Loucy (cell line): ENCODE measurements at regions not wholly inside any gene's neighbourhood (a gene's known extent, or its start where the extent isn't known, plus 50 kb on each side); places are given as distances from the start of the nearest gene placed in this dataset.
"Not testable (repeated sequence)": the region's sequence is repeated elsewhere in the genome, so short reads cannot be mapped to it uniquely, and the experiment has no call there.

Experiments
- H2AFZ ChIP-seq: fragments of 200-600 bp; sonication (generic); 2 replicates; pipeline ENCODE4 v1.6.0; 2016; ENCODE audit warnings: antibody characterized with exemption, mild to moderate bottlenecking, low read length, moderate library complexity
- H3F3A ChIP-seq: fragments of 200-600 bp; 2 replicates; pipeline ENCODE4 v1.6.0; 2016; ENCODE audit warnings: antibody characterized with exemption, low read depth, mild to moderate bottlenecking
- H3K27me3 ChIP-seq: fragments of 200-600 bp; sonication (generic); 2 replicates; pipeline ENCODE4 v1.6.1; 2014; ENCODE audit warnings: low read length, mild to moderate bottlenecking; ENCODE audit not compliant: insufficient read depth, poor library complexity, severe bottlenecking
- H3K36me3 ChIP-seq: fragments of 200-600 bp; sonication (generic); 2 replicates; pipeline ENCODE4 v1.6.1; 2016; ENCODE audit warnings: low read length; ENCODE audit not compliant: insufficient read depth
- H3K4me1 ChIP-seq: fragments of 200-600 bp; sonication (generic); 2 replicates; pipeline ENCODE4 v1.5.1; 2014; ENCODE audit warnings: low read length, mild to moderate bottlenecking; ENCODE audit not compliant: insufficient read depth, poor library complexity, severe bottlenecking
- H3K4me2 ChIP-seq: fragments of 200-600 bp; sonication (generic); 2 replicates; pipeline ENCODE4 v1.6.0; 2014; ENCODE audit warnings: antibody characterized with exemption, low read length, low read depth, mild to moderate bottlenecking; ENCODE audit not compliant: poor library complexity, severe bottlenecking
- H3K4me3 ChIP-seq: fragments of 200-600 bp; sonication (generic); 2 replicates; pipeline ENCODE4 v1.5.1; 2014; ENCODE audit warnings: low read length, mild to moderate bottlenecking, mixed read lengths; ENCODE audit not compliant: poor library complexity, severe bottlenecking
- H3K79me2 ChIP-seq: fragments of 200-600 bp; sonication (generic); 2 replicates; pipeline ENCODE4 v1.6.1; 2014; ENCODE audit warnings: low read length; ENCODE audit not compliant: insufficient read depth
- H3K9ac ChIP-seq: fragments of 200-600 bp; sonication (generic); 2 replicates; pipeline ENCODE4 v1.6.0; 2014; ENCODE audit warnings: mild to moderate bottlenecking, low read depth, low read length, moderate library complexity; ENCODE audit not compliant: poor library complexity, severe bottlenecking
- H3K9me2 ChIP-seq: fragments of 200-600 bp; sonication (generic); replicated peaks from 2 replicates; pipeline ENCODE4 v1.6.1; 2016; ENCODE audit warnings: low read depth, low read length, mixed read lengths
- H3K9me3 ChIP-seq: fragments of 200-600 bp; sonication (generic); 2 replicates; pipeline ENCODE4 v1.6.1; 2014; ENCODE audit warnings: mild to moderate bottlenecking, antibody characterized with exemption, low read length, low read depth; ENCODE audit not compliant: insufficient read depth
- H4K20me1 ChIP-seq: fragments of 200-600 bp; sonication (generic); 2 replicates; pipeline ENCODE4 v1.6.0; 2014; ENCODE audit warnings: antibody characterized with exemption, low read length, mild to moderate bottlenecking; ENCODE audit not compliant: insufficient read depth, poor library complexity, severe bottlenecking
- CTCF ChIP-seq: fragments of 200-600 bp; sonication (generic); conservative IDR thresholded peaks from 2 replicates; pipeline ENCODE4 v1.5.1; 2014; ENCODE audit warnings: mild to moderate bottlenecking, antibody characterized with exemption, low read length
- EZH2phosphoT487 ChIP-seq: fragments of 200-600 bp; IDR thresholded peaks from 2 replicates; pipeline ENCODE4 v1.6.1; 2018; ENCODE audit warnings: antibody characterized with exemption, mild to moderate bottlenecking, moderate library complexity, borderline replicate concordance

- no peak overlapping the region for H3K4me2 ChIP-seq
- TF ChIP-seq CTCF (no peak), EZH2phosphoT487 (no peak)
- no peaks in the 10 kb centered on the region for H4K20me1 ChIP-seq
These were observed 108.4 kb upstream of the PNPT1 start for GRCh38 chr2:55802067-55802466.

GRCh38 chr2:55801436-55801835 lies 107.8 kb upstream of the PNPT1 start:
- no peaks in the 10 kb centered on the region for H4K20me1 ChIP-seq
- no peak overlapping the region for H3K4me2 ChIP-seq
- no peak overlapping the region for H3K9ac ChIP-seq
- no peaks in the 10 kb centered on the region for H3K79me2 ChIP-seq
- H3K36me3 ChIP-seq: no peaks in the 10 kb centered on the region
- no peaks in the 10 kb centered on the region for H3K9me2 ChIP-seq
- no peaks in the 10 kb centered on the region for H3F3A ChIP-seq
- H3K27me3 ChIP-seq: no peaks in the 10 kb centered on the region
- TF ChIP-seq EZH2phosphoT487: no peak
- no peak for TF ChIP-seq CTCF
- H3K9me3 ChIP-seq: no peaks in the 10 kb centered on the region
- no peak overlapping the region for H3K4me3 ChIP-seq
- no peak overlapping the region for H2AFZ ChIP-seq
- no peaks in the 10 kb centered on the region for H3K4me1 ChIP-seq

More at GRCh38 chr2:55802067-55802466, 108.4 kb upstream of the PNPT1 start:
- H3K36me3 ChIP-seq: no peaks in the 10 kb centered on the region
- H3K27me3 ChIP-seq: no peaks in the 10 kb centered on the region
- no peaks in the 10 kb centered on the region for H3K9me2 ChIP-seq
- no peaks in the 10 kb centered on the region for H3K79me2 ChIP-seq
- no peak overlapping the region for H3K9ac ChIP-seq
- no peak overlapping the region for H2AFZ ChIP-seq
- no peaks in the 10 kb centered on the region for H3K4me1 ChIP-seq
- H3K9me3 ChIP-seq: no peaks in the 10 kb centered on the region
- H3K4me3 ChIP-seq: no peak overlapping the region
- no peaks in the 10 kb centered on the region for H3F3A ChIP-seq

- H3K9me2 ChIP-seq, H3K4me1 ChIP-seq, H4K20me1 ChIP-seq, H3K4me2 ChIP-seq, H3K27me3 ChIP-seq, H2AFZ ChIP-seq, H3K9me3 ChIP-seq, H3F3A ChIP-seq, H3K79me2 ChIP-seq, H3K9ac ChIP-seq, H3K4me3 ChIP-seq, H3K36me3 ChIP-seq: not testable (repeated sequence)
These were observed 106.0 kb upstream of the PNPT1 start for GRCh38 chr2:55799624-55800023.

GRCh38 chr2:55796121-55796520 lies 102.5 kb upstream of the PNPT1 start:
- no peak overlapping the region for H3K4me3 ChIP-seq
- no peaks in the 10 kb centered on the region for H3F3A ChIP-seq
- H3K9me3 ChIP-seq: no peaks in the 10 kb centered on the region
- H4K20me1 ChIP-seq: no peaks in the 10 kb centered on the region
- H3K9me2 ChIP-seq: no peaks in the 10 kb centered on the region
- no peaks in the 10 kb centered on the region for H3K79me2 ChIP-seq
- H3K4me1 ChIP-seq: no peaks in the 10 kb centered on the region
- H3K27me3 ChIP-seq: no peaks in the 10 kb centered on the region
- no peak overlapping the region for H2AFZ ChIP-seq
- H3K36me3 ChIP-seq: no peaks in the 10 kb centered on the region
- H3K9ac ChIP-seq: no peak overlapping the region
- no peak overlapping the region for H3K4me2 ChIP-seq
- TF ChIP-seq EZH2phosphoT487: no peak
- no peak for TF ChIP-seq CTCF

GRCh38 chr2:55793602-55794001 lies 100.0 kb upstream of the PNPT1 start:
- H3K4me1 ChIP-seq, H3K27me3 ChIP-seq, H3K9ac ChIP-seq, H3K4me2 ChIP-seq, H3K36me3 ChIP-seq, H2AFZ ChIP-seq, H3F3A ChIP-seq, H3K9me3 ChIP-seq, H4K20me1 ChIP-seq, H3K9me2 ChIP-seq, H3K79me2 ChIP-seq, H3K4me3 ChIP-seq: not testable (repeated sequence)
